GM23338 (cell line): ENCODE measurements at regions not wholly inside any gene's neighbourhood (a gene's known extent, or its start where the extent isn't known, plus 50 kb on each side); places are given as distances from the start of the nearest gene placed in this dataset.

Experiments used
- CREB1 ChIP-seq: fragments of 250-450 bp; sonication (Bioruptor Pico); IDR thresholded peaks from 2 replicates; pipeline ENCODE4 v1.5.0; 2020; ENCODE audit warnings: low read depth, mild to moderate bottlenecking, moderate library complexity
- EZH2 ChIP-seq: fragments of 200-600 bp; sonication (generic); IDR thresholded peaks from one replicate; pipeline ENCODE4 v1.8.0; 2017; ENCODE audit warnings: antibody characterized with exemption, mild to moderate bottlenecking, low read depth; ENCODE audit not compliant: unreplicated experiment
- EZH2phosphoT487 ChIP-seq: fragments of 200-600 bp; sonication (generic); IDR thresholded peaks from one replicate; pipeline ENCODE4 v1.8.1; 2018; ENCODE audit warnings: antibody characterized with exemption; ENCODE audit not compliant: unreplicated experiment
- JUNB ChIP-seq: IDR thresholded peaks from one replicate; pipeline ENCODE4 v1.6.1; 2016; ENCODE audit warnings: antibody characterized with exemption; ENCODE audit not compliant: unreplicated experiment
- NANOG ChIP-seq: IDR thresholded peaks from 2 replicates; pipeline ENCODE4 v1.6.1; 2016; ENCODE audit warnings: antibody characterized with exemption, borderline replicate concordance
- POLR2AphosphoS5 ChIP-seq: IDR thresholded peaks from 2 replicates; pipeline ENCODE4 v1.6.1; 2016; ENCODE audit warnings: antibody characterized with exemption, low read depth
- STAT1 ChIP-seq: IDR thresholded peaks from one replicate; pipeline ENCODE4 v1.6.1; 2016; ENCODE audit warnings: antibody characterized with exemption; ENCODE audit not compliant: unreplicated experiment
- ZNF114 ChIP-seq: fragments of 250-450 bp; sonication (Bioruptor Pico); IDR thresholded peaks from 2 replicates; pipeline ENCODE4 v1.5.0; 2020; ENCODE audit warnings: mild to moderate bottlenecking, moderate library complexity
- ZNF331 ChIP-seq: fragments of 250-450 bp; sonication (Bioruptor Pico); IDR thresholded peaks from 2 replicates; pipeline ENCODE4 v1.5.0; 2020; ENCODE audit warnings: low read depth, mild to moderate bottlenecking, moderate library complexity
- TF ChIP-seq, protein P1 (sequence below), 2 experiments: fragments of 200-600 bp in 1 of 2; sonication (generic) in 1 of 2; conservative IDR thresholded peaks; 2 replicates each; pipeline versions ENCODE4 v1.5.1 to v1.6.1; 2016 to 2017; ENCODE audit warnings: antibody characterized with exemption in 2 of 2, low read depth in 2 of 2, mild to moderate bottlenecking in 2 of 2, moderate library complexity in 1 of 2
- TF ChIP-seq, protein P2 (sequence below): IDR thresholded peaks from one replicate; pipeline ENCODE4 v1.6.1; 2018; ENCODE audit warnings: antibody characterized with exemption; ENCODE audit not compliant: unreplicated experiment
- TF ChIP-seq, protein P3 (sequence below): IDR thresholded peaks from 2 replicates; pipeline ENCODE4 v1.6.1; 2016; ENCODE audit warnings: antibody characterized with exemption
- TF ChIP-seq, protein P4 (sequence below): fragments of 250-450 bp; sonication (Bioruptor Pico); IDR thresholded peaks from 2 replicates; pipeline ENCODE4 v1.5.0; 2020; ENCODE audit warnings: mild to moderate bottlenecking, moderate library complexity

DNA sequence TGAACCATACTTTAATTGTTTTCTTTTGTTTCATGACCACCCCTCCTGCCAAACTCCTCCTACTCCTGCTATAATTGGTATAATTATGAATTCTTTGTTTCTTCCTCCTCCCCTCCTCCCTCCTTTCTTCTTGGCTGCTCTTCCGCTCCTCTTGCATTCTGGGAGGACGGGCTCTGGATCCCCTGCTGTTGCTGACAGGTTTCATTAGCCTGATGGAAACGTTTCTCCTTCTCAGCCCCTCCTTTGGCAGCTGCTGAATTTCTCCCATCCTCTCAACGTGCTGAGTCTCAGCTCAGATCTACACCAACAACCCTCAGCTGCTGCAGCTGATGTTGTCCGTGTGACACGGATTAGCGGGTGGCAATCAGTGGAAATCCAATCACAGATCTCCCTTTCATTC, 97.1 kb upstream of the UBAC2 start:
- TF ChIP-seq, protein P1, sequence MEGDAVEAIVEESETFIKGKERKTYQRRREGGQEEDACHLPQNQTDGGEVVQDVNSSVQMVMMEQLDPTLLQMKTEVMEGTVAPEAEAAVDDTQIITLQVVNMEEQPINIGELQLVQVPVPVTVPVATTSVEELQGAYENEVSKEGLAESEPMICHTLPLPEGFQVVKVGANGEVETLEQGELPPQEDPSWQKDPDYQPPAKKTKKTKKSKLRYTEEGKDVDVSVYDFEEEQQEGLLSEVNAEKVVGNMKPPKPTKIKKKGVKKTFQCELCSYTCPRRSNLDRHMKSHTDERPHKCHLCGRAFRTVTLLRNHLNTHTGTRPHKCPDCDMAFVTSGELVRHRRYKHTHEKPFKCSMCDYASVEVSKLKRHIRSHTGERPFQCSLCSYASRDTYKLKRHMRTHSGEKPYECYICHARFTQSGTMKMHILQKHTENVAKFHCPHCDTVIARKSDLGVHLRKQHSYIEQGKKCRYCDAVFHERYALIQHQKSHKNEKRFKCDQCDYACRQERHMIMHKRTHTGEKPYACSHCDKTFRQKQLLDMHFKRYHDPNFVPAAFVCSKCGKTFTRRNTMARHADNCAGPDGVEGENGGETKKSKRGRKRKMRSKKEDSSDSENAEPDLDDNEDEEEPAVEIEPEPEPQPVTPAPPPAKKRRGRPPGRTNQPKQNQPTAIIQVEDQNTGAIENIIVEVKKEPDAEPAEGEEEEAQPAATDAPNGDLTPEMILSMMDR (conservative IDR thresholded peaks at IDR 0.05; ENCODE audit: low read depth in 2 of 2), result no peak
- TF ChIP-seq, protein P2, sequence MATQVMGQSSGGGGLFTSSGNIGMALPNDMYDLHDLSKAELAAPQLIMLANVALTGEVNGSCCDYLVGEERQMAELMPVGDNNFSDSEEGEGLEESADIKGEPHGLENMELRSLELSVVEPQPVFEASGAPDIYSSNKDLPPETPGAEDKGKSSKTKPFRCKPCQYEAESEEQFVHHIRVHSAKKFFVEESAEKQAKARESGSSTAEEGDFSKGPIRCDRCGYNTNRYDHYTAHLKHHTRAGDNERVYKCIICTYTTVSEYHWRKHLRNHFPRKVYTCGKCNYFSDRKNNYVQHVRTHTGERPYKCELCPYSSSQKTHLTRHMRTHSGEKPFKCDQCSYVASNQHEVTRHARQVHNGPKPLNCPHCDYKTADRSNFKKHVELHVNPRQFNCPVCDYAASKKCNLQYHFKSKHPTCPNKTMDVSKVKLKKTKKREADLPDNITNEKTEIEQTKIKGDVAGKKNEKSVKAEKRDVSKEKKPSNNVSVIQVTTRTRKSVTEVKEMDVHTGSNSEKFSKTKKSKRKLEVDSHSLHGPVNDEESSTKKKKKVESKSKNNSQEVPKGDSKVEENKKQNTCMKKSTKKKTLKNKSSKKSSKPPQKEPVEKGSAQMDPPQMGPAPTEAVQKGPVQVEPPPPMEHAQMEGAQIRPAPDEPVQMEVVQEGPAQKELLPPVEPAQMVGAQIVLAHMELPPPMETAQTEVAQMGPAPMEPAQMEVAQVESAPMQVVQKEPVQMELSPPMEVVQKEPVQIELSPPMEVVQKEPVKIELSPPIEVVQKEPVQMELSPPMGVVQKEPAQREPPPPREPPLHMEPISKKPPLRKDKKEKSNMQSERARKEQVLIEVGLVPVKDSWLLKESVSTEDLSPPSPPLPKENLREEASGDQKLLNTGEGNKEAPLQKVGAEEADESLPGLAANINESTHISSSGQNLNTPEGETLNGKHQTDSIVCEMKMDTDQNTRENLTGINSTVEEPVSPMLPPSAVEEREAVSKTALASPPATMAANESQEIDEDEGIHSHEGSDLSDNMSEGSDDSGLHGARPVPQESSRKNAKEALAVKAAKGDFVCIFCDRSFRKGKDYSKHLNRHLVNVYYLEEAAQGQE, result no peak
- TF ChIP-seq CREB1 (CRISPR knock-in tag), result no peak
- no peak for TF ChIP-seq EZH2
- TF ChIP-seq POLR2AphosphoS5, result no peak
- no peak for TF ChIP-seq STAT1
- TF ChIP-seq EZH2phosphoT487, result no peak
- TF ChIP-seq, protein P3, sequence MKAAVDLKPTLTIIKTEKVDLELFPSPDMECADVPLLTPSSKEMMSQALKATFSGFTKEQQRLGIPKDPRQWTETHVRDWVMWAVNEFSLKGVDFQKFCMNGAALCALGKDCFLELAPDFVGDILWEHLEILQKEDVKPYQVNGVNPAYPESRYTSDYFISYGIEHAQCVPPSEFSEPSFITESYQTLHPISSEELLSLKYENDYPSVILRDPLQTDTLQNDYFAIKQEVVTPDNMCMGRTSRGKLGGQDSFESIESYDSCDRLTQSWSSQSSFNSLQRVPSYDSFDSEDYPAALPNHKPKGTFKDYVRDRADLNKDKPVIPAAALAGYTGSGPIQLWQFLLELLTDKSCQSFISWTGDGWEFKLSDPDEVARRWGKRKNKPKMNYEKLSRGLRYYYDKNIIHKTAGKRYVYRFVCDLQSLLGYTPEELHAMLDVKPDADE, result no peak
- TF ChIP-seq JUNB, result no peak
- no peak for TF ChIP-seq NANOG
- TF ChIP-seq ZNF114 (CRISPR knock-in tag), result no peak
- no peak for TF ChIP-seq ZNF331 (CRISPR knock-in tag)
- TF ChIP-seq, protein P4, sequence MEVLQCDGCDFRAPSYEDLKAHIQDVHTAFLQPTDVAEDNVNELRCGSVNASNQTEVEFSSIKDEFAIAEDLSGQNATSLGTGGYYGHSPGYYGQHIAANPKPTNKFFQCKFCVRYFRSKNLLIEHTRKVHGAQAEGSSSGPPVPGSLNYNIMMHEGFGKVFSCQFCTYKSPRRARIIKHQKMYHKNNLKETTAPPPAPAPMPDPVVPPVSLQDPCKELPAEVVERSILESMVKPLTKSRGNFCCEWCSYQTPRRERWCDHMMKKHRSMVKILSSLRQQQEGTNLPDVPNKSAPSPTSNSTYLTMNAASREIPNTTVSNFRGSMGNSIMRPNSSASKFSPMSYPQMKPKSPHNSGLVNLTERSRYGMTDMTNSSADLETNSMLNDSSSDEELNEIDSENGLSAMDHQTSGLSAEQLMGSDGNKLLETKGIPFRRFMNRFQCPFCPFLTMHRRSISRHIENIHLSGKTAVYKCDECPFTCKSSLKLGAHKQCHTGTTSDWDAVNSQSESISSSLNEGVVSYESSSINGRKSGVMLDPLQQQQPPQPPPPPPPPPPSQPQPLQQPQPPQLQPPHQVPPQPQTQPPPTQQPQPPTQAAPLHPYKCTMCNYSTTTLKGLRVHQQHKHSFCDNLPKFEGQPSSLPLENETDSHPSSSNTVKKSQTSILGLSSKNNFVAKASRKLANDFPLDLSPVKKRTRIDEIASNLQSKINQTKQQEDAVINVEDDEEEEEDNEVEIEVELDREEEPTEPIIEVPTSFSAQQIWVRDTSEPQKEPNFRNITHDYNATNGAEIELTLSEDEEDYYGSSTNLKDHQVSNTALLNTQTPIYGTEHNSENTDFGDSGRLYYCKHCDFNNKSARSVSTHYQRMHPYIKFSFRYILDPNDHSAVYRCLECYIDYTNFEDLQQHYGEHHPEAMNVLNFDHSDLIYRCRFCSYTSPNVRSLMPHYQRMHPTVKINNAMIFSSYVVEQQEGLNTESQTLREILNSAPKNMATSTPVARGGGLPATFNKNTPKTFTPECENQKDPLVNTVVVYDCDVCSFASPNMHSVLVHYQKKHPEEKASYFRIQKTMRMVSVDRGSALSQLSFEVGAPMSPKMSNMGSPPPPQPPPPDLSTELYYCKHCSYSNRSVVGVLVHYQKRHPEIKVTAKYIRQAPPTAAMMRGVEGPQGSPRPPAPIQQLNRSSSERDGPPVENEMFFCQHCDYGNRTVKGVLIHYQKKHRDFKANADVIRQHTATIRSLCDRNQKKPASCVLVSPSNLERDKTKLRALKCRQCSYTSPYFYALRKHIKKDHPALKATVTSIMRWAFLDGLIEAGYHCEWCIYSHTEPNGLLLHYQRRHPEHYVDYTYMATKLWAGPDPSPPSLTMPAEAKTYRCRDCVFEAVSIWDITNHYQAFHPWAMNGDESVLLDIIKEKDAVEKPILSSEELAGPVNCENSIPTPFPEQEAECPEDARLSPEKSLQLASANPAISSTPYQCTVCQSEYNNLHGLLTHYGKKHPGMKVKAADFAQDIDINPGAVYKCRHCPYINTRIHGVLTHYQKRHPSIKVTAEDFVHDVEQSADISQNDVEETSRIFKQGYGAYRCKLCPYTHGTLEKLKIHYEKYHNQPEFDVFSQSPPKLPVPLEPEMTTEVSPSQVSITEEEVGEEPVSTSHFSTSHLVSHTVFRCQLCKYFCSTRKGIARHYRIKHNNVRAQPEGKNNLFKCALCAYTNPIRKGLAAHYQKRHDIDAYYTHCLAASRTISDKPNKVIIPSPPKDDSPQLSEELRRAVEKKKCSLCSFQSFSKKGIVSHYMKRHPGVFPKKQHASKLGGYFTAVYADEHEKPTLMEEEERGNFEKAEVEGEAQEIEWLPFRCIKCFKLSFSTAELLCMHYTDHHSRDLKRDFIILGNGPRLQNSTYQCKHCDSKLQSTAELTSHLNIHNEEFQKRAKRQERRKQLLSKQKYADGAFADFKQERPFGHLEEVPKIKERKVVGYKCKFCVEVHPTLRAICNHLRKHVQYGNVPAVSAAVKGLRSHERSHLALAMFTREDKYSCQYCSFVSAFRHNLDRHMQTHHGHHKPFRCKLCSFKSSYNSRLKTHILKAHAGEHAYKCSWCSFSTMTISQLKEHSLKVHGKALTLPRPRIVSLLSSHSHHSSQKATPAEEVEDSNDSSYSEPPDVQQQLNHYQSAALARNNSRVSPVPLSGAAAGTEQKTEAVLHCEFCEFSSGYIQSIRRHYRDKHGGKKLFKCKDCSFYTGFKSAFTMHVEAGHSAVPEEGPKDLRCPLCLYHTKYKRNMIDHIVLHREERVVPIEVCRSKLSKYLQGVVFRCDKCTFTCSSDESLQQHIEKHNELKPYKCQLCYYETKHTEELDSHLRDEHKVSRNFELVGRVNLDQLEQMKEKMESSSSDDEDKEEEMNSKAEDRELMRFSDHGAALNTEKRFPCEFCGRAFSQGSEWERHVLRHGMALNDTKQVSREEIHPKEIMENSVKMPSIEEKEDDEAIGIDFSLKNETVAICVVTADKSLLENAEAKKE (CRISPR knock-in tag), result no peak
